HPDE6-E6E7 (cell line): ENCODE measurements at regions not wholly inside any gene's neighbourhood (a gene's known extent, or its start where the extent isn't known, plus 50 kb on each side); places are given as distances from the start of the nearest gene placed in this dataset.

Experiments used
- DNase-seq: peaks from one replicate; pipeline ENCODE4 v3.0.0; 2011; ENCODE audit warnings: missing footprints; ENCODE audit errors: extremely low spot score

- DNase-seq = no peak
Measured at GRCh38 chr6:53974941-53975340, 136.3 kb upstream of the MLIP start.

GRCh38 chr6:53975941-53976615, 135.2 kb upstream of the MLIP start:
- DNase-seq = no peak

GRCh38 chr6:53977551-53977950, 133.7 kb upstream of the MLIP start:
- DNase-seq = no peak

- DNase-seq = no peak
Measured at GRCh38 chr6:53979468-53980067, 131.7 kb upstream of the MLIP start.

- peak; percentile 38 for DNase-seq
Measured at GRCh38 chr6:53982366-53983050, 128.7 kb upstream of the MLIP start.

- DNase-seq = no peak
Measured at GRCh38 chr6:53983301-53983700, 127.9 kb upstream of the MLIP start.

- peak; percentile 86 for DNase-seq
Measured at GRCh38 chr6:53984163-53984562, 127.1 kb upstream of the MLIP start.

GRCh38 chr6:53984581-53984980, 126.7 kb upstream of the MLIP start:
- no peak for DNase-seq

- no peak for DNase-seq
Measured at GRCh38 chr6:53985366-53985765, 125.9 kb upstream of the MLIP start.

GRCh38 chr6:53986165-53986720, 125.0 kb upstream of the MLIP start:
- DNase-seq = no peak

GRCh38 chr6:53986721-53987521, 124.3 kb upstream of the MLIP start:
- DNase-seq = no peak

GRCh38 chr6:53987522-53987888, 123.7 kb upstream of the MLIP start:
- DNase-seq = no peak

- no peak for DNase-seq
Measured at GRCh38 chr6:53989504-53989903, 121.7 kb upstream of the MLIP start.

- DNase-seq = no peak
Measured at GRCh38 chr6:53992522-53992921, 118.7 kb upstream of the MLIP start.

GRCh38 chr6:53994201-53994600, 117.0 kb upstream of the MLIP start:
- DNase-seq = no peak

- DNase-seq = no peak
Measured at GRCh38 chr6:53995935-53996334, 115.3 kb upstream of the MLIP start.

- no peak for DNase-seq
Measured at GRCh38 chr6:53998303-53998702, 112.9 kb upstream of the MLIP start.

- DNase-seq = no peak
Measured at GRCh38 chr6:53999088-53999755, 112.0 kb upstream of the MLIP start.

GRCh38 chr6:54002116-54002515, 109.1 kb upstream of the MLIP start:
- DNase-seq = no peak

GRCh38 chr6:54003316-54003715, 107.9 kb upstream of the MLIP start:
- DNase-seq = no peak

GRCh38 chr6:54008589-54008988, 102.7 kb upstream of the MLIP start:
- DNase-seq = no peak
